ENCODE measurements at regions not wholly inside any gene's neighbourhood (a gene's known extent, or its start where the extent isn't known, plus 50 kb on each side); places are given as distances from the start of the nearest gene placed in this dataset.

DNA sequence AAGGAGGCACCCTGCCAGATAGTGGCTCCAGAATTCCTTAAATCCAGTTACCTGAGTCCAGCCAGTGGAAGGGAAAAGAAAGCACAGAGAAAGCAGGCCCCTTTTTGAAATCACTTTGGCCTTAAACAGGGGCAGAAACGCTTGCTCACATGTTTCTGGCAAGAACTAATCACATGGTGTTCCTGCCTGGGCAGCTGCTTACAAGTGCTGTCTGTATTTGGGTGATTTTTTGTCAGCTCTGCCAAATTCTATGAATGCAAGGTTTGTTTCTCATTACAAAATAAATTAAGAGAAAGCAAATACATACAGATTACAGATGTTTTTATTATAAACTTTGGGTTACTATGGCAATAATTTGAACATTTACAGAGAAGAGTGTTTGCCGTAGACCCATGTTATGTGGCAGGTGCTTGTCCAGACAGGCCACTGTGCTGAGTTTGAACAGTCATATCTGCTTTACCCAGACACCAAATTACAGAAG is 1237.8 kb downstream of the SLITRK5 start:
- Histone ChIP-seq H2AK9ac (replicated peaks; ENCODE audit: low read depth, low read length, poor library complexity) (no peak overlapping the region), H4K91ac (ENCODE audit: insufficient read depth, low read depth, low read length) (no peak overlapping the region), H3K4ac (ENCODE audit: low read depth, low read length) (no peak overlapping the region), H2BK5ac (ENCODE audit: low read depth, low read length, poor library complexity, severe bottlenecking) (no peak overlapping the region), H2AFZ (replicated peaks; ENCODE audit: low read length, poor library complexity) (no peak overlapping the region), H3K14ac (replicated peaks; ENCODE audit: low read depth, low read length) (no peak overlapping the region), H3K23ac (ENCODE audit: low read depth, low read length) (no peak overlapping the region), H3K4me1 (ENCODE audit: control insufficient read depth, insufficient read depth, low read length) (no peaks in the 10 kb centered on the region), H3K27me3 (ENCODE audit: control insufficient read depth, insufficient read depth, low read length) (no peaks in the 10 kb centered on the region), H4K20me1 (ENCODE audit: insufficient read depth, low read length) (no peaks in the 10 kb centered on the region), H3K79me1 (ENCODE audit: low read depth in 1 of 2, low read length in 2 of 2) (no peaks in the 10 kb centered on the region), H3K18ac (ENCODE audit: low read depth, low read length) (no peak overlapping the region), H3K36me3 (ENCODE audit: control insufficient read depth, insufficient read depth, low read length) (no peaks in the 10 kb centered on the region), H2BK20ac (ENCODE audit: low read depth, low read length) (no peak overlapping the region), H4K8ac (ENCODE audit: low read depth in 2 of 2, low read length in 2 of 2) (no peak overlapping the region), H3K9ac (ENCODE audit: low read depth, low read length) (no peak overlapping the region), H2BK120ac (ENCODE audit: low read depth, low read length) (no peak overlapping the region), H3K56ac (ENCODE audit: extremely low read depth, insufficient read depth, low read length) (no peak overlapping the region), H4K5ac (ENCODE audit: low read depth, low read length) (no peak overlapping the region), H3K9me3 (ENCODE audit: control insufficient read depth, insufficient read depth, low read length) (peaks cover 5% of the 10 kb centered on the region), H3K4me3 (ENCODE audit: insufficient read depth, low read depth, low read length) (no peak overlapping the region), H2BK15ac (ENCODE audit: low read depth, low read length) (no peak overlapping the region), H3K9me1 (ENCODE audit: insufficient read depth, low read length) (no peaks in the 10 kb centered on the region), H3K27ac (ENCODE audit: insufficient read depth, low read length) (no peak overlapping the region), H3K4me2 (ENCODE audit: low read depth, low read length) (no peak overlapping the region), H2AK5ac (ENCODE audit: low read depth, low read length) (no peak overlapping the region)
- WGBS, 2 experiments (ENCODE audit: extremely low coverage in 2 of 2, insufficient read length in 1 of 2): no CpG with 5 or more reads among the region's 2 CpGs
- ATAC-seq (ENCODE audit: low read depth): no peak
- POLR2A ChIA-PET (ENCODE audit: unreplicated experiment): no interaction called here
- CTCF ChIA-PET: no interaction called here
- DNase-seq: no peak
- in situ Hi-C loops (cut with MboI; ENCODE audit: low sequenced_read_pairs) (no loop called here), dilution Hi-C loops (cut with HindIII; ENCODE audit: low sequenced_read_pairs, unreplicated experiment) (no loop called here), intact Hi-C loops (cut with micrococcal nuclease) (no loop called here)
- no TSS peak for BruUV-seq (replicated peaks)
- TF ChIP-seq MXI1 (IDR thresholded peaks at IDR 0.05; ENCODE audit: borderline replicate concordance, low read depth, low read length): no peak

All from IMR-90 (cell line).